MCF 10A (cell line): ENCODE measurements at regions not wholly inside any gene's neighbourhood (a gene's known extent, or its start where the extent isn't known, plus 50 kb on each side); places are given as distances from the start of the nearest gene placed in this dataset.

Experiments
- BruUV-seq: library from RNA; stranded (reverse); fragments of 400-500 nt; replicated peaks from 2 replicates; lab custom pipeline; 2021; lab: Mats Ljungman, UMichigan
- CTCF ChIA-PET: fragments of 300-600 bp; sonication (Branson Sonifier 250); formaldehyde crosslinking; extraction: SDS; loops from one replicate; lab custom pipeline; 2021; ENCODE audit warnings: antibody characterized with exemption, inconsistent platforms; lab: Yijun Ruan, JAX
- POLR2A ChIA-PET: fragments of 300-600, 350-650 bp; sonication (Branson Sonifier 250); formaldehyde crosslinking; extraction: SDS; loops from one replicate; lab custom pipeline; 2020; ENCODE audit warnings: antibody characterized with exemption, inconsistent platforms; lab: Yijun Ruan, JAX
- DNase-seq: peaks from one replicate; pipeline ENCODE4 v3.0.0-alpha.2; 2018; ENCODE audit not compliant: unreplicated experiment
- H3K27ac Mint-ChIP-seq: one replicate; pipeline ENCODE4 v1.8.0; 2022; ENCODE audit warnings: mild to moderate bottlenecking, low read depth, mixed read lengths; ENCODE audit not compliant: unreplicated experiment
- H3K27me3 Mint-ChIP-seq: one replicate; pipeline ENCODE4 v1.8.0; 2022; ENCODE audit warnings: mixed read lengths; ENCODE audit not compliant: insufficient read depth, unreplicated experiment
- H3K36me3 Mint-ChIP-seq: one replicate; pipeline ENCODE4 v1.8.0; 2022; ENCODE audit warnings: mild to moderate bottlenecking, moderate library complexity, mixed read lengths; ENCODE audit not compliant: insufficient read depth, unreplicated experiment
- H3K4me1 Mint-ChIP-seq: one replicate; pipeline ENCODE4 v1.8.0; 2022; ENCODE audit warnings: mixed read lengths; ENCODE audit not compliant: insufficient read depth, unreplicated experiment
- H3K4me3 Mint-ChIP-seq: one replicate; pipeline ENCODE4 v1.8.0; 2022; ENCODE audit warnings: mild to moderate bottlenecking, moderate library complexity, mixed read lengths; ENCODE audit not compliant: unreplicated experiment
- H3K9me3 Mint-ChIP-seq: one replicate; pipeline ENCODE4 v1.8.0; 2022; ENCODE audit warnings: mixed read lengths; ENCODE audit not compliant: unreplicated experiment
- CTCF ChIP-seq: fragments of 200-600 bp; IDR thresholded peaks from one replicate; pipeline ENCODE4 v1.8.0; 2022; ENCODE audit warnings: antibody characterized with exemption, mild to moderate bottlenecking; ENCODE audit not compliant: unreplicated experiment
- intact Hi-C: fragments of 100-400 bp; cut with micrococcal nuclease; formaldehyde crosslinking; loops from 2 replicates; pipeline ENCODE4 v1.14.1; 2022

GRCh38 chr2:71999580-71999979 is 148.1 kb downstream of the CYP26B1 start:
- intact Hi-C loops = no loop called here
- no TSS peak for BruUV-seq
- Mint-ChIP-seq H3K27me3 (no peaks in the 10 kb centered on the region), H3K4me3 (no peak overlapping the region), H3K27ac (no peak overlapping the region), H3K9me3 (no peaks in the 10 kb centered on the region), H3K4me1 (no peaks in the 10 kb centered on the region), H3K36me3 (no peaks in the 10 kb centered on the region)
- TF ChIP-seq CTCF = no peak
- CTCF ChIA-PET = interaction anchor here (0.6 kb wide), 2 partner anchors 48 to 463 kb away, joined by 3 read pairs; no protein-coding TSS in a partner anchor
- POLR2A ChIA-PET = no interaction called here
- DNase-seq = no peak

GRCh38 chr2:71997843-71998242 is 149.8 kb downstream of the CYP26B1 start:
- ChIA-PET POLR2A (no interaction called here), CTCF (interaction anchor here (0.7 to 0.8 kb wide), 2 partner anchors 26 to 333 kb away, joined by 3 read pairs; no protein-coding TSS in a partner anchor)
- intact Hi-C loops = no loop called here
- H3K36me3 Mint-ChIP-seq = no peaks in the 10 kb centered on the region
- H3K4me1 Mint-ChIP-seq = no peaks in the 10 kb centered on the region
- no peak for DNase-seq
- no TSS peak for BruUV-seq
- H3K9me3 Mint-ChIP-seq = no peaks in the 10 kb centered on the region
- no peak for TF ChIP-seq CTCF
- H3K27me3 Mint-ChIP-seq = no peaks in the 10 kb centered on the region
- H3K4me3 Mint-ChIP-seq = no peak overlapping the region
- no peak overlapping the region for H3K27ac Mint-ChIP-seq

GRCh38 chr2:71995067-71995665 is 152.5 kb downstream of the CYP26B1 start:
- intact Hi-C loops = loop anchor here (1.0 kb wide), 2 partner anchors 71 to 193 kb away; no protein-coding TSS in a partner anchor
- DNase-seq = peak; percentile 69
- no peaks in the 10 kb centered on the region for H3K9me3 Mint-ChIP-seq
- CTCF ChIA-PET = interaction anchor here (0.5 to 4.4 kb wide), 21 partner anchors 8 to 749 kb away, joined by 3 to 42 read pairs (median 3); no protein-coding TSS in a partner anchor
- POLR2A ChIA-PET = interaction anchor here (1.7 kb wide), 1 partner anchor 13 kb away, joined by 3 read pairs; no protein-coding TSS in a partner anchor
- H3K4me1 Mint-ChIP-seq = no peaks in the 10 kb centered on the region
- no peak overlapping the region for H3K27ac Mint-ChIP-seq
- TF ChIP-seq CTCF = peak; percentile 64
- BruUV-seq = no TSS peak
- no peaks in the 10 kb centered on the region for H3K36me3 Mint-ChIP-seq
- no peak overlapping the region for H3K4me3 Mint-ChIP-seq
- no peaks in the 10 kb centered on the region for H3K27me3 Mint-ChIP-seq

- peak; percentile 57 for DNase-seq
- no peaks in the 10 kb centered on the region for H3K9me3 Mint-ChIP-seq
- no peaks in the 10 kb centered on the region for H3K36me3 Mint-ChIP-seq
- intact Hi-C loops = no loop called here
- TF ChIP-seq CTCF = no peak
- no peak overlapping the region for H3K27ac Mint-ChIP-seq
- H3K4me1 Mint-ChIP-seq = no peaks in the 10 kb centered on the region
- CTCF ChIA-PET = interaction anchor here (0.8 to 4.4 kb wide), 3 partner anchors 49 to 158 kb away, joined by 3 to 42 read pairs (median 7); no protein-coding TSS in a partner anchor
- BruUV-seq = no TSS peak
- peaks cover 11% of the 10 kb centered on the region for H3K27me3 Mint-ChIP-seq
- no peak overlapping the region for H3K4me3 Mint-ChIP-seq
- POLR2A ChIA-PET = interaction anchor here (0.6 kb wide), 1 partner anchor 108 kb away, joined by 3 read pairs; no protein-coding TSS in a partner anchor
Observed at GRCh38 chr2:71992036-71992435, 155.6 kb downstream of the CYP26B1 start.
